AG04449 (cell line): ENCODE measurements at regions not wholly inside any gene's neighbourhood (a gene's known extent, or its start where the extent isn't known, plus 50 kb on each side); places are given as distances from the start of the nearest gene placed in this dataset.

Experiments
- CTCF ChIA-PET: fragments of 350-600 bp; formaldehyde crosslinking; extraction: SDS; loops from one replicate; lab custom pipeline; 2021; ENCODE audit warnings: antibody characterized with exemption; lab: Yijun Ruan, JAX
- POLR2A ChIA-PET: fragments of 400-600, 350-600 bp; formaldehyde crosslinking; extraction: SDS; loops from one replicate; lab custom pipeline; 2020; ENCODE audit warnings: antibody characterized with exemption, inconsistent platforms; lab: Yijun Ruan, JAX
- DNase-seq: peaks from one replicate; pipeline ENCODE4 v3.0.0-alpha.2; 2010; ENCODE audit warnings: low read depth, low spot score
- H3K4me3 ChIP-seq: 2 replicates; pipeline ENCODE4 v1.5.1; 2011; ENCODE audit warnings: low read depth, mild to moderate bottlenecking, control low read depth, low read length
- TF ChIP-seq, protein P1 (sequence below): IDR thresholded peaks from one replicate; pipeline ENCODE4 v1.5.1; 2011; ENCODE audit warnings: mild to moderate bottlenecking, moderate library complexity, low read length, control low read depth, inconsistent platforms; ENCODE audit not compliant: insufficient read depth; ENCODE audit errors: missing control alignments

DNA sequence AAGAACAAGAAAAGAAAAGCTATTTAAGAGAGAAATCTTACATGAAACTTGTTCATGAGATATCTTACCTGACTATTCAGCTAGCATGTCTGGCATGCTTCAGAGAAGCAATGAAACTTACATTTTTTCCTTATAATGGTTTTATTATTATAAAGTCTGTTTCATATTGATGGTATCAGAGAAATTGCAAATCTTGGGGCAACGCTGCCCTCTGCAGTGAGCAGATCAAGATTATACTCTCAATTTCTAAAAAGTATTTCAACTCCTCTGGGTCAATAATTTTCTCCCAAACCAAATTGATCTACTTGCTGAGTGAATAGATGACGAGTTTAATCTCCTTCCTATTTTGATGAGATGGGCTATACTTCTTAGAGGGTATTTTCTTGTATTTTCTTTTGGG, 235.6 kb downstream of the NUP35 start:
- no peak for DNase-seq
- H3K4me3 ChIP-seq: no peak overlapping the region
- CTCF ChIA-PET: interaction anchor here (0.9 to 4.0 kb wide), 8 partner anchors 10 to 691 kb away, joined by 3 to 61 read pairs (median 6); no protein-coding TSS in a partner anchor
- POLR2A ChIA-PET: no interaction called here
- TF ChIP-seq, protein P1, sequence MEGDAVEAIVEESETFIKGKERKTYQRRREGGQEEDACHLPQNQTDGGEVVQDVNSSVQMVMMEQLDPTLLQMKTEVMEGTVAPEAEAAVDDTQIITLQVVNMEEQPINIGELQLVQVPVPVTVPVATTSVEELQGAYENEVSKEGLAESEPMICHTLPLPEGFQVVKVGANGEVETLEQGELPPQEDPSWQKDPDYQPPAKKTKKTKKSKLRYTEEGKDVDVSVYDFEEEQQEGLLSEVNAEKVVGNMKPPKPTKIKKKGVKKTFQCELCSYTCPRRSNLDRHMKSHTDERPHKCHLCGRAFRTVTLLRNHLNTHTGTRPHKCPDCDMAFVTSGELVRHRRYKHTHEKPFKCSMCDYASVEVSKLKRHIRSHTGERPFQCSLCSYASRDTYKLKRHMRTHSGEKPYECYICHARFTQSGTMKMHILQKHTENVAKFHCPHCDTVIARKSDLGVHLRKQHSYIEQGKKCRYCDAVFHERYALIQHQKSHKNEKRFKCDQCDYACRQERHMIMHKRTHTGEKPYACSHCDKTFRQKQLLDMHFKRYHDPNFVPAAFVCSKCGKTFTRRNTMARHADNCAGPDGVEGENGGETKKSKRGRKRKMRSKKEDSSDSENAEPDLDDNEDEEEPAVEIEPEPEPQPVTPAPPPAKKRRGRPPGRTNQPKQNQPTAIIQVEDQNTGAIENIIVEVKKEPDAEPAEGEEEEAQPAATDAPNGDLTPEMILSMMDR: no peak

- ChIA-PET CTCF (interaction anchor here (0.9 kb wide), 1 partner anchor 14 kb away, joined by 3 read pairs; no protein-coding TSS in a partner anchor), POLR2A (no interaction called here)
- DNase-seq: no peak
- no peak overlapping the region for H3K4me3 ChIP-seq
- TF ChIP-seq, protein P1: no peak
These were observed 247.3 kb downstream of the NUP35 start for GRCh38 chr2:183371545-183371944.

DNA sequence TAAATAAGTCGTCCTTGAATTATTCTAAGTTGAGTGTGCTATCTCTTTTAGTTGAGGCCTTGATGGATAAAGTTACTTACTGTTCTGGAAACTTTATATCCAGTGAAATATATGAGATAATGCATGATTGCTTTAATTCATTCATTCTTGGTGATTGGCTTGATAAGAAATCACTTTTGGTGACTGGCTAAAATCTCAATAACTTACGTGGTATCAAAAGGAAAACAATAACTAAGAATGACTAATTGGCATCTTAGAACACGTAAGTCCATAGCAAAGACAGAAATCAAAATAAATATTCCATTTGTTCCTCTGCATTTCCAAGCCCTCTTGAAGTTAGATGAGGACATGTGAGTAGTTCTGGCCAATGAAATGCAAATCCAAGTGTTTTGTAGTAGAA, 251.6 kb downstream of the NUP35 start:
- DNase-seq: no peak
- TF ChIP-seq, protein P1: no peak
- ChIA-PET CTCF (no interaction called here), POLR2A (no interaction called here)
- H3K4me3 ChIP-seq: no peak overlapping the region

DNA sequence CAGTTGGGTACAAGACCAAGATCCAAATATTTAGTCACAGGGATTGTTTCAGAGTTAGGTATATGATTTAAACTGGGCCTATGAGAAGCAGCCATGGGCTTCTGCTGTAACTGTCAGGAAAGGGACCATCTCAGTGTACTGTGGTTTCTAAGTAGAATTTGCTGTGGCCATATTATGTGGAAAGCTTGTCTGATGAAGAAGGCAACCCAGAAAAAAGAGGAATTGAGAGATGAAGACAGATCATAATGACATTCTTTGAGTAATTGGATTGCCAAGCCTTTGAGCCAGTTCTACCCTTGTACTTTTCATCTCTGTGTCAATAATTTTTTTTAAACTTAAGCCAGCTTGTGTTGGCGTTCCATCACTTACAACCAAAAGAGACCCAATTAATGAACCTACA, 259.6 kb downstream of the NUP35 start:
- H3K4me3 ChIP-seq: no peak overlapping the region
- CTCF ChIA-PET: no interaction called here
- POLR2A ChIA-PET: no interaction called here

DNA sequence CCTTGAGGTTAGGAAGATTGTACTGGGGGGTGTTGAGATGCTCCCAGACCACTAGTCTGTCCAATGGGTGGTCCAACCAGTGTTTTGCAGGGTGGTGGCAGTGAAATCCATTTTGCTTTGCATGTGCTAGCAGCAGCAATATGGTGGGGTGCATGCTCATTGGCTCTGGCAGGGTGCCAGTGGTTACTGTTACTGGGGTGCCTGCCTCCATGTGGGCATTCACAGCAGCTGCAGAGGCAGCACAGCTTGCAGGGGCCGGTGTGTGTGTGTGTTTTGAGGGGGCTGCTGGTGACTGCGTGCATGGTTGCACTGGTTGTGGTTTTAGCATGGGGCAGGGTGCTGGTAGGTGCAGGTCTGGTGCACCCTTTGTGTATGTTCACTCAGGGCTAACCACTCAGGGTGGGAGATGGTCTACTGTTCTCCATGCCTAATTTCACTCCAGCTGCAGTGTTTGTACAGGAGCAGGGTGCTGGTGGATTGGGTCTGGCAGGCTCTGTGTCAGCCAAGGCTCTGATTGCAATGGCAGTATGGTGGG, 265.4 kb downstream of the NUP35 start:
- TF ChIP-seq, protein P1: no peak
- DNase-seq: no peak
- no peak overlapping the region for H3K4me3 ChIP-seq
- ChIA-PET CTCF (no interaction called here), POLR2A (no interaction called here)

More for the DNA sequence above, 259.6 kb downstream of the NUP35 start:
- no peak for DNase-seq
- TF ChIP-seq, protein P1: no peak

- DNase-seq: no peak
- ChIA-PET POLR2A (no interaction called here), CTCF (no interaction called here)
- TF ChIP-seq, protein P1: no peak
- H3K4me3 ChIP-seq: no peak overlapping the region
These were observed 265.9 kb downstream of the NUP35 start for GRCh38 chr2:183390109-183390508.
